WTC11 (cell line): ENCODE measurements at regions not wholly inside any gene's neighbourhood (a gene's known extent, or its start where the extent isn't known, plus 50 kb on each side); places are given as distances from the start of the nearest gene placed in this dataset.

Experiments
- ATAC-seq: fragments of 200-7000 bp; cut with Tn5 transposase; 2 replicates; pipeline ENCODE4 v1.10.0; 2021; ENCODE audit warnings: mild to moderate bottlenecking, moderate library complexity
- CTCF ChIA-PET: fragments of 300-600 bp; sonication (Branson Sonifier 250); formaldehyde crosslinking; loops from one replicate; lab custom pipeline; 2021; ENCODE audit warnings: antibody characterized with exemption; lab: Charles Lee
- POLR2A ChIA-PET: fragments of 350-600 bp; sonication (Branson Sonifier 250); formaldehyde crosslinking; loops from one replicate; lab custom pipeline; 2021; ENCODE audit warnings: antibody characterized with exemption; lab: Charles Lee
- DNase-seq: peaks from one replicate; pipeline ENCODE4 v3.0.0; 2021; ENCODE audit warnings: low spot score
- H3K27ac Mint-ChIP-seq: 2 replicates; pipeline ENCODE4 v1.8.0; 2021; ENCODE audit warnings: mixed read lengths
- H3K27me3 Mint-ChIP-seq: 2 replicates; pipeline ENCODE4 v1.8.0; 2021; ENCODE audit warnings: low read depth, mild to moderate bottlenecking, moderate library complexity, mixed read lengths
- H3K36me3 Mint-ChIP-seq: 2 replicates; pipeline ENCODE4 v1.8.0; 2021; ENCODE audit warnings: mixed read lengths
- H3K4me1 Mint-ChIP-seq: 2 replicates; pipeline ENCODE4 v1.8.0; 2022; ENCODE audit warnings: mixed read lengths
- H3K4me3 Mint-ChIP-seq: 2 replicates; pipeline ENCODE4 v1.8.0; 2021; ENCODE audit warnings: mild to moderate bottlenecking, moderate library complexity, mixed read lengths
- H3K9me3 Mint-ChIP-seq: 2 replicates; pipeline ENCODE4 v1.8.0; 2021; ENCODE audit warnings: mixed read lengths
- E2F4 ChIP-seq: sonication (generic); formaldehyde crosslinking; IDR thresholded peaks from 2 replicates; pipeline ENCODE4 v1.8.1; 2022; ENCODE audit warnings: low read depth, mild to moderate bottlenecking, moderate library complexity, missing genetic modification reagents, borderline replicate concordance
- ESRRA ChIP-seq: sonication (generic); formaldehyde crosslinking; IDR thresholded peaks from 2 replicates; pipeline ENCODE4 v1.8.1; 2022; ENCODE audit warnings: mild to moderate bottlenecking, missing genetic modification reagents, borderline replicate concordance
- FOXJ3 ChIP-seq: sonication (generic); formaldehyde crosslinking; IDR thresholded peaks from 2 replicates; pipeline ENCODE4 v1.9.0; 2021; ENCODE audit warnings: missing genetic modification reagents, mild to moderate bottlenecking, borderline replicate concordance
- FOXP1 ChIP-seq: sonication (generic); formaldehyde crosslinking; IDR thresholded peaks from 2 replicates; pipeline ENCODE4 v1.8.0; 2022; ENCODE audit warnings: missing genetic modification reagents, mild to moderate bottlenecking, moderate library complexity, borderline replicate concordance
- GABPB1 ChIP-seq: sonication (generic); formaldehyde crosslinking; IDR thresholded peaks from 2 replicates; pipeline ENCODE4 v1.8.1; 2023; ENCODE audit warnings: mild to moderate bottlenecking, missing genetic modification reagents
- GRHL2 ChIP-seq: fragments of 250-450 bp; sonication (Bioruptor Pico); IDR thresholded peaks from 2 replicates; pipeline ENCODE4 v1.8.0; 2022; ENCODE audit warnings: mild to moderate bottlenecking, moderate library complexity; ENCODE audit not compliant: insufficient replicate concordance, severe bottlenecking
- GTF2I ChIP-seq: fragments of 250-450 bp; sonication (Bioruptor Pico); conservative IDR thresholded peaks from 2 replicates; pipeline ENCODE4 v1.4.0; 2021; ENCODE audit warnings: mild to moderate bottlenecking
- HMGXB4 ChIP-seq: sonication (generic); formaldehyde crosslinking; IDR thresholded peaks from 2 replicates; pipeline ENCODE4 v1.8.1; 2023; ENCODE audit warnings: mild to moderate bottlenecking, moderate library complexity, missing genetic modification reagents
- MYBL2 ChIP-seq: sonication (generic); formaldehyde crosslinking; IDR thresholded peaks from 2 replicates; pipeline ENCODE4 v1.8.1; 2023; ENCODE audit warnings: mild to moderate bottlenecking, moderate library complexity, missing genetic modification reagents
- OVOL2 ChIP-seq: fragments of 250-450 bp; sonication (Bioruptor Pico); IDR thresholded peaks from 2 replicates; pipeline ENCODE4 v1.9.0; 2021; ENCODE audit warnings: mild to moderate bottlenecking, borderline replicate concordance
- PREB ChIP-seq: sonication (generic); formaldehyde crosslinking; IDR thresholded peaks from 2 replicates; pipeline ENCODE4 v1.8.1; 2022; ENCODE audit warnings: mild to moderate bottlenecking, missing genetic modification reagents, moderate library complexity, borderline replicate concordance
- RELA ChIP-seq: sonication (generic); formaldehyde crosslinking; IDR thresholded peaks from 2 replicates; pipeline ENCODE4 v1.8.1; 2022; ENCODE audit warnings: missing genetic modification reagents, mild to moderate bottlenecking, borderline replicate concordance
- STAT6 ChIP-seq: sonication (generic); formaldehyde crosslinking; conservative IDR thresholded peaks from 2 replicates; pipeline ENCODE4 v1.8.1; 2023; ENCODE audit warnings: mild to moderate bottlenecking, low read depth, missing genetic modification reagents, moderate library complexity
- TEAD1 ChIP-seq: sonication (generic); formaldehyde crosslinking; IDR thresholded peaks from 2 replicates; pipeline ENCODE4 v1.8.0; 2022; ENCODE audit warnings: mild to moderate bottlenecking, missing genetic modification reagents
- USF2 ChIP-seq: sonication (generic); formaldehyde crosslinking; IDR thresholded peaks from 2 replicates; pipeline ENCODE4 v1.8.1; 2023; ENCODE audit warnings: mild to moderate bottlenecking, missing genetic modification reagents, moderate library complexity
- ZBTB21 ChIP-seq: sonication (generic); formaldehyde crosslinking; IDR thresholded peaks from 2 replicates; pipeline ENCODE4 v1.8.1; 2023; ENCODE audit warnings: mild to moderate bottlenecking, missing genetic modification reagents, borderline replicate concordance
- ZNF121 ChIP-seq: sonication (generic); formaldehyde crosslinking; IDR thresholded peaks from 2 replicates; pipeline ENCODE4 v1.8.0; 2023; ENCODE audit warnings: missing genetic modification reagents
- ZNF138 ChIP-seq: sonication (generic); formaldehyde crosslinking; conservative IDR thresholded peaks from 2 replicates; pipeline ENCODE4 v1.8.1; 2022; ENCODE audit warnings: mild to moderate bottlenecking, moderate library complexity, missing genetic modification reagents
- ZNF232 ChIP-seq: sonication (generic); formaldehyde crosslinking; IDR thresholded peaks from 2 replicates; pipeline ENCODE4 v1.8.0; 2022; ENCODE audit warnings: mild to moderate bottlenecking, missing genetic modification reagents
- TF ChIP-seq, protein P1 (sequence below): sonication (generic); formaldehyde crosslinking; conservative IDR thresholded peaks from 2 replicates; pipeline ENCODE4 v1.8.1; 2022; ENCODE audit warnings: mild to moderate bottlenecking, missing genetic modification reagents
- TF ChIP-seq, protein P2 (sequence below): sonication (generic); formaldehyde crosslinking; IDR thresholded peaks from 2 replicates; pipeline ENCODE4 v1.8.0; 2022; ENCODE audit warnings: mild to moderate bottlenecking, missing genetic modification reagents
- TF ChIP-seq, protein P3 (sequence below): sonication (generic); formaldehyde crosslinking; IDR thresholded peaks from 2 replicates; pipeline ENCODE4 v1.8.1; 2022; ENCODE audit warnings: low read depth, missing genetic modification reagents, borderline replicate concordance

DNA sequence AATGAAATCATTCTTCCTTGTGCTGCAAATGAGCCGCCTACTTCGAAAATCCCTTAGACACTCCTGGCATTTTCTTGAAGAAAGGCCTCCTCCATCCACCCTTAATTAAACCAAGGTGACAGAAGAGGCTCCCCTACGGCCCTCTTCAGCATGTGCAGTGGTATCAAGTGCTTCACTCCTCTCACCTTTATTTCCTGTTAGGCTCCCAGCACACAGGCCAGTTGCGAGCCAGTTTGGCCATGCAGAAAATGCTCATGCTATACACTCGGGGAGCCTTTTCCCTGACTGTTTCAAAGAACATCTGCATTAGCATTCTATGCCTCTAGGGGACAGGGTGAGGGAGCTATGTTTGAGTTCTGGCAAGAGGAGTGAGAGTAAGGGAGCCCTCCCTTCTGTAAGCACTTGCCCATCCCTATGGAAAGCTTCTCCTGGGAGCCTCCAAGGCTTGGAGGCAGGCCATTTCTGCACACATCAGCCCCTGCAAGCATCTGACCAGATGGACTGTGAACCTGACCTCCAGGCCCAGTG lies 291.5 kb downstream of the RPS29 start:
- ChIA-PET POLR2A (no interaction called here), CTCF (interaction anchor here (0.6 to 1.6 kb wide), 3 partner anchors 9 to 104 kb away, joined by 3 to 7 read pairs (median 6); no protein-coding TSS in a partner anchor)
- no peak for TF ChIP-seq GABPB1 (CRISPR knock-in tag)
- no peak for TF ChIP-seq GRHL2 (CRISPR knock-in tag)
- TF ChIP-seq, protein P1, sequence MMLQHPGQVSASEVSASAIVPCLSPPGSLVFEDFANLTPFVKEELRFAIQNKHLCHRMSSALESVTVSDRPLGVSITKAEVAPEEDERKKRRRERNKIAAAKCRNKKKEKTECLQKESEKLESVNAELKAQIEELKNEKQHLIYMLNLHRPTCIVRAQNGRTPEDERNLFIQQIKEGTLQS (CRISPR knock-in tag) = no peak
- no peak for TF ChIP-seq ZNF121 (CRISPR knock-in tag)
- TF ChIP-seq ZNF138 (CRISPR knock-in tag) = no peak
- TF ChIP-seq, protein P2, sequence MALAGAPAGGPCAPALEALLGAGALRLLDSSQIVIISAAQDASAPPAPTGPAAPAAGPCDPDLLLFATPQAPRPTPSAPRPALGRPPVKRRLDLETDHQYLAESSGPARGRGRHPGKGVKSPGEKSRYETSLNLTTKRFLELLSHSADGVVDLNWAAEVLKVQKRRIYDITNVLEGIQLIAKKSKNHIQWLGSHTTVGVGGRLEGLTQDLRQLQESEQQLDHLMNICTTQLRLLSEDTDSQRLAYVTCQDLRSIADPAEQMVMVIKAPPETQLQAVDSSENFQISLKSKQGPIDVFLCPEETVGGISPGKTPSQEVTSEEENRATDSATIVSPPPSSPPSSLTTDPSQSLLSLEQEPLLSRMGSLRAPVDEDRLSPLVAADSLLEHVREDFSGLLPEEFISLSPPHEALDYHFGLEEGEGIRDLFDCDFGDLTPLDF (CRISPR knock-in tag) = no peak
- TF ChIP-seq FOXJ3 (CRISPR knock-in tag) = no peak
- TF ChIP-seq, protein P3, sequence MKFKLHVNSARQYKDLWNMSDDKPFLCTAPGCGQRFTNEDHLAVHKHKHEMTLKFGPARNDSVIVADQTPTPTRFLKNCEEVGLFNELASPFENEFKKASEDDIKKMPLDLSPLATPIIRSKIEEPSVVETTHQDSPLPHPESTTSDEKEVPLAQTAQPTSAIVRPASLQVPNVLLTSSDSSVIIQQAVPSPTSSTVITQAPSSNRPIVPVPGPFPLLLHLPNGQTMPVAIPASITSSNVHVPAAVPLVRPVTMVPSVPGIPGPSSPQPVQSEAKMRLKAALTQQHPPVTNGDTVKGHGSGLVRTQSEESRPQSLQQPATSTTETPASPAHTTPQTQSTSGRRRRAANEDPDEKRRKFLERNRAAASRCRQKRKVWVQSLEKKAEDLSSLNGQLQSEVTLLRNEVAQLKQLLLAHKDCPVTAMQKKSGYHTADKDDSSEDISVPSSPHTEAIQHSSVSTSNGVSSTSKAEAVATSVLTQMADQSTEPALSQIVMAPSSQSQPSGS = no peak
- TF ChIP-seq TEAD1 (CRISPR knock-in tag) = no peak
- Mint-ChIP-seq H3K27me3 (no peaks in the 10 kb centered on the region), H3K4me1 (peaks cover 9% of the 10 kb centered on the region), H3K4me3 (no peak overlapping the region), H3K9me3 (peaks cover 26% of the 10 kb centered on the region), H3K27ac (no peak overlapping the region), H3K36me3 (no peaks in the 10 kb centered on the region)
- DNase-seq (no peak), ATAC-seq (peak; percentile 92)

DNA sequence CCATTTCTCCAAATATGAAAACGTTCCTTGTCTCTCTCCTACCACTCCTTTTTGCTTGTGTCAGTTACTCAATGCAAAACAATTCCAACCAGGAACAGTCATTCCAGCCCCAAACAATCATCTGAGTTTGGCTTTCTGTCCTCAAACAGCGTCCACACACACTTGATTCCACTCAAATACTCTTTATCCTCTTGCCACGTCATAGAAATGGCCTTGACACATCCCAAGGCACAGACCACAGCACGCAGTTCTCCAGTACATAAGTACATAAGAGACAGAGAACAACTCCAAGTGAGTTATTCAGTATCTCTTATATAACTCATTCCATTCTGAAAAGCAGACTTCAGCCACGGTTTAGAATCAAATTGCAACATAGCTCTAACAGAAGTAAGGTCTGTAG lies 299.2 kb downstream of the RPS29 start:
- Mint-ChIP-seq H3K4me3 (no peak overlapping the region), H3K36me3 (0 out of 2 replicates have a peak, but pooled peaks cover 4% of the 10 kb centered on the region), H3K27ac (no peak overlapping the region), H3K4me1 (peaks cover 6% of the 10 kb centered on the region; the same call in 1 of the 2 replicates), H3K27me3 (peaks cover 6% of the 10 kb centered on the region), H3K9me3 (peaks cover 28% of the 10 kb centered on the region)
- ChIA-PET POLR2A (interaction anchor here (0.6 kb wide), 1 partner anchor 307 kb away, joined by 3 read pairs; no protein-coding TSS in a partner anchor), CTCF (no interaction called here)
- ATAC-seq (no peak), DNase-seq (no peak)
- TF ChIP-seq ZBTB21 (CRISPR knock-in tag) (no peak), GABPB1 (CRISPR knock-in tag) (no peak), ESRRA (CRISPR knock-in tag) (no peak), RELA (no peak), GTF2I (CRISPR knock-in tag) (no peak), USF2 (CRISPR knock-in tag) (no peak), STAT6 (CRISPR knock-in tag) (no peak), PREB (no peak), E2F4 (CRISPR knock-in tag) (no peak), OVOL2 (CRISPR knock-in tag) (no peak), FOXP1 (CRISPR knock-in tag) (no peak), MYBL2 (no peak), HMGXB4 (CRISPR knock-in tag) (no peak), ZNF232 (no peak)
